Transverse colon (tissue), 4 donors: ENCODE measurements at regions not wholly inside any gene's neighbourhood (a gene's known extent, or its start where the extent isn't known, plus 50 kb on each side); places are given as distances from the start of the nearest gene placed in this dataset.
"Not testable (repeated sequence)": the region's sequence is repeated elsewhere in the genome, so short reads cannot be mapped to it uniquely, and the experiment has no call there.

Experiments used
- DNase-seq: peaks from one replicate; pipeline ENCODE4 v3.0.0-alpha.2; 2019
- H3K27ac ChIP-seq, 4 donors: fragments of 200-600 bp; sonication (generic); 2 replicates each; pipeline ENCODE4 v1.5.1; 2016 to 2018; ENCODE audit warnings: inconsistent platforms in 4 of 4
- H3K27me3 ChIP-seq: fragments of 200-600 bp; sonication (generic); 2 replicates; pipeline ENCODE4 v1.5.1; 2017; ENCODE audit warnings: inconsistent platforms
- H3K36me3 ChIP-seq, 4 donors: fragments of 200-600 bp; sonication (generic); 2 replicates each; pipeline ENCODE4 v1.5.1; 2017 to 2019; ENCODE audit warnings: inconsistent platforms in 4 of 4
- H3K4me1 ChIP-seq, 4 donors: fragments of 200-600 bp; sonication (generic); 2 replicates each; pipeline ENCODE4 v1.5.1; 2017 to 2020; ENCODE audit warnings: inconsistent platforms in 4 of 4
- H3K4me3 ChIP-seq, 4 donors: fragments of 200-600 bp; sonication (generic); 1 replicate in 1 of 4; 2 replicates in 3 of 4; pipeline versions ENCODE4 v1.5.1 to v1.6.1; 2017 to 2019; ENCODE audit warnings: inconsistent platforms in 4 of 4
- H3K9me3 ChIP-seq, 2 donors: fragments of 200-600 bp; sonication (generic); 2 replicates each; pipeline ENCODE4 v1.5.1; 2017 to 2019; ENCODE audit warnings: inconsistent platforms in 2 of 2
- CTCF ChIP-seq, 5 experiments: fragments of 200-600 bp in 3 of 5; fragments of 450-650 bp in 2 of 5; sonication (generic) in 3 of 5; IDR thresholded peaks; 1 replicate in 2 of 5; 2 replicates in 3 of 5; pipeline ENCODE4 v1.5.1; 2016 to 2017; ENCODE audit warnings: antibody characterized with exemption in 5 of 5, inconsistent platforms in 3 of 5, mild to moderate bottlenecking in 2 of 5, moderate library complexity in 1 of 5
- EP300 ChIP-seq: sonication (generic); formaldehyde crosslinking; IDR thresholded peaks from one replicate; pipeline ENCODE4 v1.6.1; 2017; ENCODE audit warnings: antibody characterized with exemption, low read depth
- POLR2A ChIP-seq: fragments of 450-650 bp; IDR thresholded peaks from one replicate; pipeline ENCODE4 v1.6.1; 2016; ENCODE audit warnings: antibody characterized with exemption, mild to moderate bottlenecking, moderate library complexity
- POLR2AphosphoS5 ChIP-seq, 3 donors: sonication (generic); formaldehyde crosslinking; IDR thresholded peaks; one replicate each; pipeline ENCODE4 v1.6.1; 2016; ENCODE audit warnings: antibody characterized with exemption in 3 of 3
- WGBS, 2 donors: methylation state at CpG; one replicate each; pipeline ENCODE4 v1.1.5; 2018; ENCODE audit warnings: low coverage in 1 of 2; 5-methylcytosine and 5-hydroxymethylcytosine counted together
- in situ Hi-C, 4 donors: fragments of 200-750 bp; cut with MboI; loops; one replicate each; pipeline versions ENCODE4 v1.15.0 to v1.15.1; 2017; ENCODE audit warnings: low sequenced_read_pairs in 3 of 4, low pct_ligation_motif_present in 1 of 4, low pct_unique_long_range_greater_than_20kb in 1 of 4
- intact Hi-C: fragments of 100-400 bp; cut with DNase I; formaldehyde crosslinking; loops from one replicate; pipeline ENCODE4 v1.15.1; 2023; ENCODE audit warnings: low total_unique reads

DNA sequence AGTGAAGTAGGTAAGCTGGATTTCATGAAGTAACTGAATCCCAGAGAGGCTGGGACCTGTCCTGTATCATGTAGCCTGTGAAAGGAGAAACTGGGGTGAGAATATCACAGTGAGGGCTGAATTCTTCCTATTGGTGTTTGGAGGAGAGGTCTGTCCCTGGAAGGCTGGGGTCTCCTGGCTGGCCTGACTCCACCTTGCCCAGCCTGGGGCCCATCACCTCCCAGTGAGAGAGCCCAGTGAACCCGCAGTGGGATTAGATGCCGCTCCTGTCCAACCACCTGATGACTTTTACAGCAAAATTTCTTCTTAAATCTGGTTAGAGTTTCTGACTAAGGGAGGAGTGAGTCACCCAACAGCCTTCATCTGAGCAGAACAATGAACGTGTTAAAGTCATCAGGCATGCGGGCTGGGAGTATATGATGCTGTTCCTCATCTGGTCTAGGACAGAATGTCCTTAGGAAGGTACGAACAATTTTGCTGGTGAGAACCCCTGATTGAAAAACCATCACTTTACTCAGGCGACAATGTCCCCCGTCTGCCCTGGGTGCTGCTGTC, 152.9 kb downstream of the LPIN1 start:
- H3K27me3 ChIP-seq = no peaks in the 10 kb centered on the region
- in situ Hi-C loops (no loop called here), intact Hi-C loops (no loop called here)
- H3K4me1 ChIP-seq = no peaks in the 10 kb centered on the region
- 84 to 89% methylated on average over 3 to 7 of the region's 7 CpGs for WGBS, 2 donors
- no peak overlapping the region for H3K4me3 ChIP-seq
- TF ChIP-seq CTCF (IDR thresholded peaks at IDR 0.05) (no peak), POLR2AphosphoS5 (IDR thresholded peaks at IDR 0.05) (no peak)
- H3K27ac ChIP-seq = no peak overlapping the region
- no peaks in the 10 kb centered on the region for H3K9me3 ChIP-seq
- no peaks in the 10 kb centered on the region for H3K36me3 ChIP-seq
- DNase-seq = no peak

- intact Hi-C loops, H3K9me3 ChIP-seq, DNase-seq, H3K4me3 ChIP-seq, in situ Hi-C loops, H3K27ac ChIP-seq, H3K36me3 ChIP-seq, H3K27me3 ChIP-seq, H3K4me1 ChIP-seq: not testable (repeated sequence)
- 76 to 86% methylated on average over 3 to 4 of the region's 4 CpGs for WGBS, 2 donors
These were observed 154.5 kb downstream of the LPIN1 start for GRCh38 chr2:11900891-11901290.

DNA sequence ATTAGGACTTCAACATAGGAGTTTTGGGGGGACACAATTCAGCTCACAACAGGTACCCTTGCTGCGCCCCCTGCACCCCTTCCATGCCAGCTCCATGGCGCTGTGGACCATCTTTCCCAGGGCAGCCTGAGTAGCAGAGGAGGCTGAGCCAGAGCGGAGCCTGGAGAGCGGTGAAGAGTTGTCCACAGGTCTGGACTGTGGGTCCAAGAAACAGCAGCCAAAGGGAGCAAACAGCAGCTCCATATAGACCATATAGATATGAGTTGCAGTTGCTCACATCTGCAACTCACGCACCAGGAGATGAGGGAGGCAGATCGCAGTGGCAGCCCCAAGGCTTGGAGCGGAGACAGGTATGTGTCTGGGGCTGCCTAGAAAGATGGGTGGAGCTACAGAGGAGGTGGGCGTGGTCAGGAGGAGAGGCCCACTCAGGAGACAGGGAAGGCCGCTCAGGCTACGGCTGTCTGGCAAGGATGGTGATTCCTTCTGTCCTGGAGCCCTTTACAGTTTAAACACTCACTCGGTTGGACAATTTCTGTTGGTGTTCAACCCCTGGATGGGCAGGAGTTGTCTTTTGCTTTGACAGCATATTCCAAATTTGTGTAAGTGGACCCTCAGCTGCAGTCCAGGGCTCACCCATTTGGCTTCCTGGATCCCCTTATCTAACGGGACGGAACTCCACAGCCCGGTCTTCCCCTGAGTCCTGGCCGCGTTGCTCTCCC, 155.1 kb downstream of the LPIN1 start:
- WGBS, 2 donors = 89% methylated on average over 16 of the region's 16 CpGs; no CpG with 5 or more reads in 1 of the 2 donors
- intact Hi-C loops = no loop called here
- no peaks in the 10 kb centered on the region for H3K27me3 ChIP-seq
- TF ChIP-seq CTCF (IDR thresholded peaks at IDR 0.05) (no peak), POLR2A (no peak), EP300 (no peak)
- no peaks in the 10 kb centered on the region for H3K9me3 ChIP-seq
- no peaks in the 10 kb centered on the region for H3K36me3 ChIP-seq
- no peak for DNase-seq
- H3K27ac ChIP-seq = no peak overlapping the region
- no peak overlapping the region for H3K4me3 ChIP-seq
- in situ Hi-C loops = no loop called here
- no peaks in the 10 kb centered on the region for H3K4me1 ChIP-seq

- Histone ChIP-seq H3K27me3 (no peaks in the 10 kb centered on the region), H3K36me3 (no peaks in the 10 kb centered on the region), H3K27ac (no peak overlapping the region), H3K4me3 (no peak overlapping the region), H3K4me1 (no peaks in the 10 kb centered on the region), H3K9me3 (no peaks in the 10 kb centered on the region)
- 72 to 78% methylated on average over 3 to 4 of the region's 4 CpGs for whole genome bisulfite sequencing, 2 donors
- TF ChIP-seq CTCF (IDR thresholded peaks at IDR 0.05) = no peak
- no peak for DNase-seq
- intact Hi-C loops = no loop called here
- in situ Hi-C loops = no loop called here
These were observed 156.7 kb downstream of the LPIN1 start for GRCh38 chr2:11903085-11903606.

DNA sequence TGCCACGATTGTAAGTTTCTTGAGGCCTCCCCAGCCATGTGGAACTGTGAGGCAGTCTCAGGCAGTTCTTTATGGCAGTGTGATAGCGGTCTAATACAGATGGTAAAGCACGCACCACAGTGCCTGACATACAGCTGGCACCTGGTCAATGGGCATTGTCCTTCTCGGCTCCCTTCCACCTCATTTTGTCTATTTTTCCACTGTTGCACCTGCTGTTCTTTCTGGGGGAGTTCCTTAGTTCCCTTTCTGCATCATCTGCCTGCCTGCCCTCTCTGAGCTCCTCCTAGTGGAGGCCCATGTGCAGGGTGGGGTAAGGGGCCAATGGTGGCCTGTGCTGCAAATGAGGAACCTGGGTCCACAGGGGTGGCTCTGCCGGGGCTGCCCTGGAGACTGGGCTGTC, 157.6 kb downstream of the LPIN1 start:
- Histone ChIP-seq H3K9me3 (no peaks in the 10 kb centered on the region), H3K27ac (no peak overlapping the region), H3K36me3 (no peaks in the 10 kb centered on the region), H3K4me3 (no peak overlapping the region), H3K4me1 (no peaks in the 10 kb centered on the region), H3K27me3 (no peaks in the 10 kb centered on the region)
- 65 to 71% methylated on average over 4 to 5 of the region's 5 CpGs for WGBS, 2 donors
- no peak for TF ChIP-seq EP300
- no peak for TF ChIP-seq POLR2AphosphoS5 (IDR thresholded peaks at IDR 0.05)
- no peak for TF ChIP-seq CTCF (IDR thresholded peaks at IDR 0.05)
- no peak for TF ChIP-seq POLR2A
- DNase-seq = no peak
- intact Hi-C loops = no loop called here
- in situ Hi-C loops = no loop called here
